OCI-LY1 (cell line): ENCODE measurements at regions not wholly inside any gene's neighbourhood (a gene's known extent, or its start where the extent isn't known, plus 50 kb on each side); places are given as distances from the start of the nearest gene placed in this dataset.

Experiments
- H2AFZ ChIP-seq: fragments of 200-600 bp; sonication (generic), shearing (Covaris generic); 2 replicates; pipeline ENCODE4 v1.6.0; 2014; ENCODE audit warnings: antibody characterized with exemption, mild to moderate bottlenecking, low read length
- H3F3A ChIP-seq: fragments of 200-600 bp; sonication (generic), shearing (Covaris generic); 2 replicates; pipeline ENCODE4 v1.6.0; 2014; ENCODE audit warnings: mild to moderate bottlenecking, antibody characterized with exemption, low read length, moderate library complexity; ENCODE audit not compliant: insufficient read depth
- H3K27ac ChIP-seq: fragments of 200-600 bp; sonication (generic); 2 replicates; pipeline ENCODE4 v1.5.1; 2014; ENCODE audit warnings: low read length, mixed run types, mild to moderate bottlenecking, low read depth; ENCODE audit not compliant: poor library complexity, severe bottlenecking
- H3K27me3 ChIP-seq: fragments of 200-600 bp; sonication (generic); 2 replicates; pipeline ENCODE4 v1.6.0; 2014; ENCODE audit warnings: antibody characterized with exemption, mild to moderate bottlenecking, low read length, moderate library complexity; ENCODE audit not compliant: insufficient read depth
- H3K36me3 ChIP-seq: fragments of 200-600 bp; sonication (generic); 2 replicates; pipeline ENCODE4 v1.6.1; 2014; ENCODE audit warnings: mild to moderate bottlenecking, antibody characterized with exemption, low read length, moderate library complexity, mixed read lengths; ENCODE audit not compliant: insufficient read depth
- H3K4me1 ChIP-seq: fragments of 200-600 bp; sonication (generic); 2 replicates; pipeline ENCODE4 v1.5.1; 2014; ENCODE audit warnings: mild to moderate bottlenecking, low read length, moderate library complexity; ENCODE audit not compliant: insufficient read depth, severe bottlenecking
- H3K4me2 ChIP-seq: fragments of 200-600 bp; sonication (generic), shearing (Covaris generic); 2 replicates; pipeline ENCODE4 v1.6.1; 2014; ENCODE audit warnings: low read length
- H3K4me3 ChIP-seq: fragments of 200-600 bp; sonication (generic); 2 replicates; pipeline ENCODE4 v1.5.1; 2014; ENCODE audit warnings: low read length, low read depth, mild to moderate bottlenecking, mixed read lengths; ENCODE audit not compliant: poor library complexity, severe bottlenecking
- H3K79me2 ChIP-seq: fragments of 200-600 bp; shearing (Covaris generic); 2 replicates; pipeline ENCODE4 v1.6.1; 2016; ENCODE audit warnings: mixed run types, low read length, mixed read lengths; ENCODE audit not compliant: insufficient read depth
- H3K9ac ChIP-seq: fragments of 200-600 bp; sonication (generic), shearing (Covaris generic); 2 replicates; pipeline ENCODE4 v1.6.1; 2014; ENCODE audit warnings: mild to moderate bottlenecking, low read length, mixed read lengths
- H3K9me2 ChIP-seq: fragments of 200-600 bp; sonication (generic), shearing (Covaris generic); 2 replicates; pipeline ENCODE4 v1.6.1; 2014; ENCODE audit warnings: low read depth, mild to moderate bottlenecking, low read length, mixed read lengths
- H3K9me3 ChIP-seq: fragments of 200-600 bp; shearing (Covaris generic); 2 replicates; pipeline ENCODE4 v1.6.1; 2014; ENCODE audit warnings: low read length, mixed read lengths
- H4K20me1 ChIP-seq: fragments of 200-600 bp; sonication (generic), shearing (Covaris generic); 2 replicates; pipeline ENCODE4 v1.6.0; 2016; ENCODE audit warnings: mild to moderate bottlenecking, low read length; ENCODE audit not compliant: insufficient read depth
- CTCF ChIP-seq: fragments of 200-600 bp; sonication (generic), shearing (Covaris generic); IDR thresholded peaks from 2 replicates; pipeline ENCODE4 v1.5.1; 2017; ENCODE audit warnings: mild to moderate bottlenecking, antibody characterized with exemption, low read length, moderate library complexity, mixed read lengths
- EZH2 ChIP-seq: fragments of 200-600 bp; sonication (generic), shearing (Covaris generic); IDR thresholded peaks from 2 replicates; pipeline ENCODE4 v1.8.0; 2017; ENCODE audit warnings: borderline replicate concordance, mixed run types, mild to moderate bottlenecking, antibody characterized with exemption, low read length, moderate library complexity, mixed read lengths

GRCh38 chr2:23330214-23330613 lies 54.8 kb upstream of the KLHL29 start:
- H3K9me3 ChIP-seq = no peaks in the 10 kb centered on the region
- no peaks in the 10 kb centered on the region for H4K20me1 ChIP-seq
- H3K4me2 ChIP-seq = no peak overlapping the region
- no peak overlapping the region for H3K27ac ChIP-seq
- no peaks in the 10 kb centered on the region for H3F3A ChIP-seq
- H3K9me2 ChIP-seq = no peaks in the 10 kb centered on the region
- H3K79me2 ChIP-seq = no peaks in the 10 kb centered on the region
- no peak for TF ChIP-seq CTCF
- TF ChIP-seq EZH2 = no peak
- no peak overlapping the region for H3K9ac ChIP-seq
- H3K4me3 ChIP-seq = no peak overlapping the region
- H3K4me1 ChIP-seq = no peaks in the 10 kb centered on the region
- H3K27me3 ChIP-seq = 0 out of 2 replicates have a peak, but pooled peaks cover 3% of the 10 kb centered on the region
- H3K36me3 ChIP-seq = no peaks in the 10 kb centered on the region
- no peak overlapping the region for H2AFZ ChIP-seq
